Naive B cell (primary cell): ENCODE measurements at regions not wholly inside any gene's neighbourhood (a gene's known extent, or its start where the extent isn't known, plus 50 kb on each side); places are given as distances from the start of the nearest gene placed in this dataset.
A peak's percentile ranks its signal among the peaks of the same experiment; 100 is the strongest.
"Not testable (repeated sequence)": the region's sequence is repeated elsewhere in the genome, so short reads cannot be mapped to it uniquely, and the experiment has no call there.

Source experiments
- ATAC-seq, 2 donors: fragments of 150-1000 bp; cut with Tn5 transposase; 2 replicates each; pipeline ENCODE4 v1.10.0; 2021; ENCODE audit warnings: low read depth in 2 of 2, mild to moderate bottlenecking in 2 of 2, moderate library complexity in 2 of 2
- DNase-seq: peaks from one replicate; pipeline ENCODE4 v3.0.0; 2022
- H3K27ac Mint-ChIP-seq, 6 donors: one replicate each; pipeline ENCODE4 v1.8.0; 2020 to 2022; ENCODE audit warnings: mild to moderate bottlenecking in 6 of 6, mixed read lengths in 6 of 6, moderate library complexity in 5 of 6, inconsistent platforms in 2 of 6
- H3K27me3 Mint-ChIP-seq, 3 donors: one replicate each; pipeline ENCODE4 v1.8.0; 2021 to 2022; ENCODE audit warnings: mixed read lengths in 3 of 3, mild to moderate bottlenecking in 1 of 3
- H3K36me3 Mint-ChIP-seq, 2 donors: one replicate each; pipeline ENCODE4 v1.8.0; 2020 to 2022; ENCODE audit warnings: mixed read lengths in 2 of 2, inconsistent platforms in 1 of 2, mild to moderate bottlenecking in 1 of 2
- H3K4me1 Mint-ChIP-seq, 3 donors: one replicate each; pipeline ENCODE4 v1.8.0; 2020 to 2022; ENCODE audit warnings: mixed read lengths in 3 of 3, inconsistent platforms in 1 of 3, mild to moderate bottlenecking in 1 of 3, moderate library complexity in 1 of 3
- H3K4me3 Mint-ChIP-seq, 8 donors: one replicate each; pipeline ENCODE4 v1.8.0; 2020 to 2022; ENCODE audit warnings: mild to moderate bottlenecking in 8 of 8, mixed read lengths in 8 of 8, moderate library complexity in 8 of 8, inconsistent platforms in 2 of 8
- H3K9me3 Mint-ChIP-seq, 7 donors: one replicate each; pipeline ENCODE4 v1.8.0; 2020 to 2022; ENCODE audit warnings: mixed read lengths in 7 of 7, mild to moderate bottlenecking in 5 of 7, inconsistent platforms in 2 of 7, moderate library complexity in 1 of 7

DNA sequence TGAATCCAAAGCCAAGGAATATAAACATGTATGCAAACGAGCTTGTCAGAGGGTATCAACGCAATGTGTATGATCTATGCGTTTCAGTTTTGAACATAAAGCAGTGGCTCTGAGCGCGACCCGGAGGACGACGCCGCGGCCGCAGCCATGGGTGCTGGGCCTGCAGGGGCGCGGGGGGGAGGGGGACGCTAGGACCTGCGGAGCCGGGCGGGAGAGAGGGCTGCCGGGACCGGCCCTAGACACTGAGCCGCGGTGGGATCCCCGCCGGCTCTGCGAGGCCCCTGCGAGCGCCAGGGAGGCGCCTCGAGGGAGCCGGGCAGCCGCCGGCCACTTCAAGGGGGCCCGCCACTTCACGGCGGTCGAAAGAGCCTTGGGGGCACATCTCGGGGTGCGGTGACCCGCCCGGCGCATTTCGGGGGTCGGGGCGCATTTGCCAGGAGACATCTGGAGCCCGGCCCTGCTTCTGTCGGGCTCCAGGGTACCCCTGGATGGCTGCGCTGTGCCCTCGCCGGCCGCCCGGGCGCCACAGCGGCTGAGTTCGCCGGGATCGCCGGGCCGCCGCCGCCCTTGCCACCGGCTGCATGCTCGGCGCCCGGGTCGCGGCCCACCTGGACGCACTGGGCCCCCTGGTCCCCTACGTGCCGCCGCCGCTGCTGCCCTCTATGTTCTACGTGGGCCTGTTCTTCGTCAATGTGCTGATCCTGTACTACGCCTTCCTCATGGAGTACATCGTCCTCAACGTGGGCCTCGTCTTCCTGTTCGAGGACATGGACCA is 71.9 kb upstream of the NIPA1 start:
- H3K4me1 Mint-ChIP-seq, H3K27ac Mint-ChIP-seq, DNase-seq, H3K9me3 Mint-ChIP-seq, H3K36me3 Mint-ChIP-seq: not testable (repeated sequence)
- Mint-ChIP-seq H3K27me3 (peaks cover 9 to 33% (median 31%) of the 10 kb centered on the region in 3 donors), H3K4me3 (peak overlapping the region in 7 of 8 donors; percentile 64 to 82 (median 72))
- ATAC-seq = peak; percentile 39 to 54

DNA sequence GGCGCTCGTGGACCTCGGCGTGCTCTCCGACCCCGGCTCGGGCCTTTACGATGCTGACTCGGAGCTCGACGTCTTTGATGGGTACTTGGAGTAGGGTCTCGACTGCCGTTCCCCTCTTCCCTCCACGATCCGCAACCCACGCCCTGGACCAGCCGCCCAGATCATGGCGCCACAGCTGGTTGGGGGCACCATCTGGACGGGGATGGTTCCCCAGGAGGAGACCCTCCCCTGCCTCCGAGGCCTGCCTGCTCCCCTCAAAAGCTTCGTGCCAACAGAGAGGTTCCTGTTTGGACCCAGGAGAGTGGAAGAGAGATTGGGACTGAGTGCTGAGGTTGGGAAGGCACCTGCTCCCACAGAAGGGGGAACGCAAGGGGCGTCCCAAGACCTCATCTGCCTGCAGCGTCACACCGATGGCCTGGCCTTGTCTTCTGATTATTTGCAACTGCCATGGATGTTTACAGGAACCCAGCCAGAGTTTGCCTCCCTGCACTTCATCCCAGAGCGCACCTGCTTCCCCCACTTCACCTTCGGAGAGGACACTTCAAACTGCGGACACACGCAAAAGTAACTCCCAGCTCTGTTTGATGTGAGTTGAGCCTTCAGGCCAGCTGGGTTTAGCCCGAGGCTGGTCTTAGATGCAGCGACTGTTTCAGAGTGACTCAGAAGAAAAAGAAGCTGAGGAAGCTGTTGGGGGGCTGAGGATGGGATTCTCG is 71.2 kb upstream of the NIPA1 start:
- H3K27me3 Mint-ChIP-seq = peaks cover 9 to 34% (median 27%) of the 10 kb centered on the region in 3 donors
- H3K27ac Mint-ChIP-seq, H3K4me1 Mint-ChIP-seq, H3K9me3 Mint-ChIP-seq, H3K36me3 Mint-ChIP-seq, DNase-seq: not testable (repeated sequence)
- ATAC-seq = peak in 1 of 2 donors; percentile 7
- peak overlapping the region in 7 of 8 donors; percentile 22 to 81 (median 68) for H3K4me3 Mint-ChIP-seq

GRCh38 chr15:22719980-22720379 is 66.5 kb upstream of the NIPA1 start:
- H3K4me3 Mint-ChIP-seq, DNase-seq, H3K36me3 Mint-ChIP-seq, H3K27ac Mint-ChIP-seq, ATAC-seq, H3K4me1 Mint-ChIP-seq, H3K9me3 Mint-ChIP-seq: not testable (repeated sequence)
- H3K27me3 Mint-ChIP-seq = peaks cover 15 to 24% (median 21%) of the 10 kb centered on the region in 3 donors

GRCh38 chr15:22726104-22726503 is 60.3 kb upstream of the NIPA1 start:
- not testable (repeated sequence) for H3K36me3 Mint-ChIP-seq, H3K4me1 Mint-ChIP-seq, DNase-seq, H3K9me3 Mint-ChIP-seq, H3K27ac Mint-ChIP-seq, ATAC-seq, H3K4me3 Mint-ChIP-seq
- peaks cover 6 to 11% (median 7%) of the 10 kb centered on the region in 3 donors for H3K27me3 Mint-ChIP-seq

DNA sequence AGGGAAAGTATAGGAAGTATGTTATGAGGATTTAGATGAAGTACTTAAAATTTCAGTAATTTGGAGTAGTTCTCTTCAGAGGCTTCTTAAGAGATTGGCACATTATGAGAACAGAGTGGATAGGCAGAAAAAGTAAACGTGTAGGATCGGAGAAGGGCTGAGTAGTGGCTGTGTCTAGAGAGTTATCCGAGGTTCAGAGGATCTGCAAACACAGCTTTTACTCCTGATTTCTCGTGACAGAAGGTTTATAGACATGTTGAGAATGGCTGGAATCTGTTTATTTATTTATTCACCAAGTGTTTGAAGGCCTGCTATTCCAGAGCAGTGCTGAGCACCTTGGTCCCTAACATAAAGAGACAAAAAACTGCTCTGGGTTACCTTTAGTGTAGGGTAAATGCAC is 51.4 kb upstream of the NIPA1 start:
- not testable (repeated sequence) for H3K4me3 Mint-ChIP-seq, H3K4me1 Mint-ChIP-seq, H3K27ac Mint-ChIP-seq, H3K9me3 Mint-ChIP-seq, H3K36me3 Mint-ChIP-seq, ATAC-seq, DNase-seq
- H3K27me3 Mint-ChIP-seq = peaks cover 9 to 20% (median 10%) of the 10 kb centered on the region in 3 donors

DNA sequence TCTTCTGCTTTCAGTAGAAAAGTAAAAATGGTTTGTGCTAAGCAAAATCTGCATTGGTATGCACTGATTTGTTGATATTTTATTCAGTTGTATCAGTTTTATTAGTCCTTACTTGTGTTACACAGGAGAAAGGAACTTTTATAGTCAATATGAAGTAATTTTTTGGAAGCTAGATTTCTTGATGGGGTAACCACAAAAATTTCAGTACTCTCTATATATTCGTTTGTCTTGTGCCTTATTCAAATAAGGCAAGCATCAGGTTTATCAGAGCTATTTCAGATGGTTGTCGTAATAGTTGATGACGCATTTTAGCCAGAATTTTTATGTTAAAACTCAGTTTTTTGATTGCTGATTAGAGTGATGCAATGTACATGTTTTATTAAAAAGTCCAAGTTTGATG is 50.7 kb upstream of the NIPA1 start:
- Mint-ChIP-seq H3K9me3 (no peaks in the 10 kb centered on the region), H3K4me3 (no peak overlapping the region), H3K4me1 (no peaks in the 10 kb centered on the region), H3K27ac (no peak overlapping the region), H3K36me3 (no peaks in the 10 kb centered on the region), H3K27me3 (peaks cover 13 to 26% (median 16%) of the 10 kb centered on the region in 3 donors)
- ATAC-seq = no peak
- no peak for DNase-seq

GRCh38 chr15:22736200-22736599 is 50.2 kb upstream of the NIPA1 start:
- H3K27ac Mint-ChIP-seq, H3K4me3 Mint-ChIP-seq, H3K36me3 Mint-ChIP-seq, H3K9me3 Mint-ChIP-seq, DNase-seq, ATAC-seq, H3K4me1 Mint-ChIP-seq: not testable (repeated sequence)
- peaks cover 13 to 26% (median 16%) of the 10 kb centered on the region in 3 donors for H3K27me3 Mint-ChIP-seq
